A673 (cell line): ENCODE measurements at regions not wholly inside any gene's neighbourhood (a gene's known extent, or its start where the extent isn't known, plus 50 kb on each side); places are given as distances from the start of the nearest gene placed in this dataset.

Source experiments
- CTCF ChIP-seq: fragments of 300-800, 200-600 bp; sonication (generic); conservative IDR thresholded peaks from 2 replicates; pipeline ENCODE4 v1.5.1; 2017; ENCODE audit warnings: low read depth, mild to moderate bottlenecking, antibody characterized with exemption, low read length, moderate library complexity, mixed read lengths
- EZH2 ChIP-seq: fragments of 200-600 bp; sonication (generic); IDR thresholded peaks from 2 replicates; pipeline ENCODE4 v1.6.1; 2017; ENCODE audit warnings: borderline replicate concordance, low read depth, mild to moderate bottlenecking, mixed read lengths, antibody characterized with exemption, low read length; ENCODE audit not compliant: poor library complexity, severe bottlenecking

- no peak for TF ChIP-seq CTCF
- TF ChIP-seq EZH2: no peak
Measured at GRCh38 chrX:116726806-116727205, 264.0 kb upstream of the CT83 start.
